ENCODE measurements at regions not wholly inside any gene's neighbourhood (a gene's known extent, or its start where the extent isn't known, plus 50 kb on each side); places are given as distances from the start of the nearest gene placed in this dataset.

GRCh38 chr6:10305790-10306415 lies 109.0 kb downstream of the TFAP2A start:
- DNase-seq (ENCODE audit: low spot score): no peak

GRCh38 chr6:10303608-10304506 lies 111.0 kb downstream of the TFAP2A start:
- no peak for DNase-seq (ENCODE audit: low spot score)

DNA sequence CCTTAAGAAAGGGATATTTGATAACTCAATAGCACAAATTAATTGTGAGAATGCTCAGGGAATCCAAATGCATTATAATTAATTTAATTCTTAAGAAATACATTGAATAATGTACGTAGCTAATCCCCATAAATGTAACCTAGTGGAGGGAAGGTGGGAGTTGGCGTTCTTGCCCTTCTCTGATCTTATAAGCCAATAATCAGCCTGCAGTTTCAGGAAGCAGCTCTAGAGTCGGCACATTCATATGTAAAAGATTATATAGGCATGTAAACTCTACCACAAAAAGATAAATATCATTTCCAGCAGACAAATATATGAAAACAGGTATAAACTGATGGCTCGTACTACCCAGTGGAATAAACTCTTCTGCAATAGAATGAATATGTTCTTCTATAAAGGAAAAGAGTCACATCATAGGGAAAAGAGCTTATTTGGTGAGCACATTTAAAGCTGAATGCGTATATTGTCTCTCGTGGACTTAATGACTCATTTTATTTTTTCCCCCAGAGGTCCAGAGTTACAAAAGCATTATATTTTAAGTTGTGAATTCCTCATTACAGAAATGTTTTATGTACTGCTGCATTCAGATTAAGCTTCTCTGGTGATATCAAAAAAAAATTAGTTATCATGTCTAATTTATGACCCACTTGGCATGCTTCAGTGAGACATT lies 112.2 kb downstream of the TFAP2A start:
- DNase-seq (ENCODE audit: low spot score): no peak

DNA sequence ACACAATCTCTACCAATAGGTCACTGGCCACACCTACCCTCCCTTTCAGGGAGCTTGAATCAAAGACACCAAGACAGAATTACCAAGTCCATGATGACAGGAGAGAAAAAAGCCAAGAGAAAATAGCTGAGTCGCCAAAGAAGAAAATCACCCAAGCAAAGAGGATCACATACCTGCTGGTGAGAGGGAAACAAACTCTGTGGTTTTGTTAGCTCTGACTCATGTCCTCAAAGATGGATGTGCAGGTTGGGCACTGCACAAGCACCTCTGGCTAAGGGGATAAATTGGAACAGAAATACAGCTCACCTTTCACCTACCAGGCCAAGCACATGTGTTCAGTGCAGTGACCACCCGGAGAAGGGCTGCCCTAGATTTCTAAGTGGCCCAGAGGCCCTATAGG lies 114.8 kb downstream of the TFAP2A start:
- DNase-seq (ENCODE audit: low spot score): no peak

GRCh38 chr6:10297832-10298231 lies 117.0 kb downstream of the TFAP2A start:
- no peak for DNase-seq (ENCODE audit: low spot score)

- DNase-seq (ENCODE audit: low spot score): no peak
These were observed 136.1 kb downstream of the TFAP2A start for GRCh38 chr6:10278746-10279145.

DNA sequence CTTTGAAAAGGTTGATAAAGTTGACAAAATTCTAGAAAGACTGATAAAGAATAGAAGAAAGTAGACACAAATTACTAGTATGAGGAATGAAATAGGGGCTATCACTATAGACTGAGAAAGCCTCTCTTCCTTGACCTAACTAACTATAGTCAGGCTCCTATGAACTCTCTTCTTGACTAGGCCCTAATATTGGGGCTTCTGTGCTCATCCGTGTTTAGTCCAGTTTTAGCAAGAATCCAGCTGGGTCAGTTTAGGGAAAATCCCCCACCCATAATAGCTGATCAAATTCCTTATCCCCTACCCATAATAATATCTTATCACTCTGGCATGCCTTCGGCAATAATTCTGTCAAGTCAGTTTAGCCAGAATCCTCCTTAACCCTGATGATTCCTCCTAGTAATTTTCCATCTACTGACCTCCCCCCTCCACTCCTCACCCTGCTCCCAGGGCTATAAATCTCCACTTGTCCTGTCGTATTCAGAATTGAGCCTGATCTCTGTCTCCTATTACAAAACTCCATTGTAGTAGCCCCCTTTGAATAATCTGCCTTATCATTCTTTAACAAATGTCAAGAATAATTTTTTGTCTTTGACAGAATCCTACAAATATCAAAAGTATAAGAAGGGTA lies 138.1 kb downstream of the TFAP2A start:
- DNase-seq (ENCODE audit: low spot score): no peak

- DNase-seq (ENCODE audit: low spot score): no peak
These were observed 138.8 kb downstream of the TFAP2A start for GRCh38 chr6:10276106-10276505.

GRCh38 chr6:10272591-10272990 lies 142.3 kb downstream of the TFAP2A start:
- DNase-seq (ENCODE audit: low spot score): no peak

DNA sequence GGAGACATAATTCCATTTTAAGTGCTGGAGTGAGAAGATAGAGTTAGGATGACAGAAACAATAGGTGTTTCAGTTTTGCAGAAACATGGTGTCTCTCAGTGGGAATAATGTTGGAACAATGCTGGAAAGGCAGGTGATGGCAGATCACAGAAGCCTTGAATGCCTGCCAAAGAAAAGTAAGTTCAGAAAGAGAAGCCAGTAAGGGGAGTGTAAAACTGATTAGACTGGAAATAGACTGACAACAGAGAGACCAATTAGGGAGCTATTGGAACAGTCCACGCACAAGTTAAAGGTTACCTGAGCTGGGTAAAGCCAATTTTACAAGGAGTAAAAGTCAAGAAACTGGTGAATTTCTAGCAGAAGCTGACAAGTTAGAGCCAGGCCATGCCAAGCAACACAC lies 142.9 kb downstream of the TFAP2A start:
- no peak for DNase-seq (ENCODE audit: low spot score)

DNA sequence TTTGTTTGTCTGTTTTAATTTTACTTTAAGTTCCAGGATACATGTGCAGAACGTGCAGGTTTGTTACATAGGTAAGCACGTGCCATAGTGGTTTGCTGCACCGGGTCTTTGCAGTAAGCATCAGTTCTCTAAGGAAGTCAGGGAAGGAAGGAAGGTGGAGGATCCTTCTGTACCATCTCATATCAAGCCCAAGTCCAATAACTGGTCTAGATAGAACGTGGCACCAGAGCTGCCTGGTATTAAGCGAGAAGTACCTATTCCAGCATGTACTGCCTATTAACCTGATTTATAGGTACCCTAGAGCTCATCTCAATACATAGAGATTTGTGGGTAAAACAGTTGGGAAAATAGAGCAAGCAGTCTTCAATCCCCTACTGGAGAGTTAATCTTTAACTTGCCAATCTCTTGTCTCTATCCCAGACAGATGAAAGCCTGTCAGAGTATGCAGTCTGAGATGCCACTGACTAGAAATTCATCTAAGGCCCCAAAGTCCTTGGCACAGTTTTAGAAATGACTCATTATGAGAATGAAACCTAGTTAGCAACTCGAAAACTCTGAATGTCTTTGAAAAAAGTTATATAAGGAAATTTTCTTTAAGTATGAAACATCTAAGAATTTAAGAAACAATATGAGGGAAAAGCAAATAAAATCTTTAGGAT lies 144.9 kb downstream of the TFAP2A start:
- DNase-seq (ENCODE audit: low spot score): no peak

DNA sequence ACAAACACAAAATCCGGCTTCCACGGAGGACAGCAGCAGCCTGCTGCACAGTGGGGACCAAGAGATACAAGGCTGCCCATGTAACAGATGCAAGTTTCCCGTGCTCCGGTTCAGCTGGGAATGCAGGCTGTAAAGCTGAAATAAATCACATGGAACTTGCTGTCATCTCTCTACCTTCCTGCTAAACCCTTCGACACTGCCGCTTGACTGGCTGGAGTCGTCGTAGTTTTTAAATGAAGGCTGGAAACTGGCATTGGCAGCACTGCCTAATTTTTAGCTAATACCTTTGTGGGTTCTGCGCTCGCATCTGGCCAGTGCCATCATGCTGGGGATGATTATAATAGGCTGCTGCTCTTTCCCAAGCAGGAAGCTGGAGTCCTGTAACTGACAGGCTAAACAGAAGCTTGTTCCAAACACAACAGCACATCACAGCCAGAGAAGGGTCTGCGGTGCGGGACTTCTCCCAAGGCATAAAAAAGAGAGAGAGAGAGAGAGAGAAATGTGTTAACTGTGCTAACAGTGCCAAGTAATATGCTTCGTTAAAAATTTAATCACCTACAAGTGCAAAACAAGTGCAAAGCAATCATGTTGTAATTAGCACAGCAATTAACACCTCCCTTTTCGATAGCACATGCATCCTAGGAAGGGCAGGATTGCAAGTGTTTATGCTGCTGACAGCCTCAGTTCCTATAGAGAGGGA lies 146.1 kb downstream of the TFAP2A start:
- DNase-seq (ENCODE audit: low spot score): no peak

DNA sequence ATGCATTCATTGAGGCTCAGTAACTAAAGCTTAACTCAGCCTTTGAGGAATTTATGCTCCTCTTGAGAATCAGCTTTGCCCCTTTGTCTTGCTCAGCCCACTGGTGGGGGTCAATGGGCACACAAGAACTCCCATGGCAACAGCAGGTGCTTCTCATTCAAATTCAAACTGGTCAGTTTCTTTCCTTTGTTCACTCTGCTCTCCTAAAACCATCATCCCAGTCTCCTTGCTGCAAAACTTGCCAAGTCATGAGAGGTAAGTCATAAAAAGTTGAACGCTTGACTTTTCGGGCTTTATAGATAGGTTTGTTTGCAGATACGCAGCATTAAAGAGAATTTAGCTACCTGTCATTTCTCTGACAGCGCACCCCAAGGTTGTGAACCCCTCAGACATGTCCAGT lies 146.8 kb downstream of the TFAP2A start:
- no peak for DNase-seq (ENCODE audit: low spot score)

DNA sequence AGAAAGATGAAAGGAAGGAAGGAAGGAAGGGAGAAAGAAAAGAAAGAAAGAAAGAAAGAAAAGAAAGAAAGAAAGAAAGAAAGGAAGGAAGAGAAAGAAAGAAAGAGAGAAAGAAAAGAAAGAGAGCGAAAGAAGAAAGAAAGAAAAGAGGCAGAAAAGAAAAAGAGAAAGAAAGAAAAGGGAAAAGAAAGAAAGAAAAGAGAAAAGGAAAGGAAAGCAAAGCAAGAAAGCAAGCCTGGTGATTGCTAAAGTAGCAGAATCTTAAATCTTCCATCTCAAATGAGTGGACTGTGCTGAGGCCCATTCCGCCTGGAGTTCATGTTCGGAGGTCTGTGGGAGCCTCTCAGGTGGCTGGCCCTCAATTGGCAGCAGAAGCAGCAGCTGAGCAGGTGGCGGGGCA lies 148.4 kb downstream of the TFAP2A start:
- DNase-seq (ENCODE audit: low spot score): no peak

GRCh38 chr6:10266061-10266460 lies 148.8 kb downstream of the TFAP2A start:
- DNase-seq (ENCODE audit: low spot score): no peak

- DNase-seq (ENCODE audit: low spot score): no peak
These were observed 152.4 kb downstream of the TFAP2A start for GRCh38 chr6:10262505-10262904.

DNA sequence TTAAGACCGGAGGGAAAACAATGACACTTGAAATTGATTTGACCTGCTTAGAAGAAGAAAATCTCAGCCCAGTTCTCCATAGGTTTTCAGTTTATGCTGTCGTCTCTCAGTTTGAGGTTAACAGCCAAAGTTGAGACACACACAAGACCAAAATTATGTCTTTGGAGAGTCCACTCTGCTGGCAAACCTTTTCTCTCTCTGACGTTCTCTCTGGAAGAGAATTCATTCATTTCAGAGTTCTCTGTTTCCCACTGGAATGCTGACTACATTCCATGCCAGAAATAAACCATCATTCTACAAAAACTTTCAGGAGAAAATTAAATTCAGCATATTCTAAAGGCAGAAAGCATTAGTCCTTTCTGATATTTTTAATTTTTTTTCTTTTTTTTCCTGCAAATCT lies 155.2 kb downstream of the TFAP2A start:
- no peak for DNase-seq (ENCODE audit: low spot score)

DNA sequence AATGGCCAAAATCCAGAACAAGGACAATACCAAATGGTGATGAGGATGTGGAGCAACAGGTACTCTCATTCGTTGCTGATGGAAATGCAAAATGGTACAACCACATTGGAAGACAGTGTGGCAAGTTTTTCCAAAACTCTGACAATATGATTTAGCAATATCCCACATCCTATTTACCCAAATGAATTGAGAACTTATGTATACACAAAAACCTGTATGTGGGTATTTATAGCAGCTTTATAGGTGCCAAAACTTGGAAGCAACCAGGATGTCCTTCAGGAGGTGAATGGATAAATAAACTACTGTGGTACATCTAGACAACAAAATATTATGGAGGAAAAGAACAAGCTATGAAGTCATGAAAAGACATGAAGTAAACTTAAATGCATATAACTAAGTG lies 156.5 kb downstream of the TFAP2A start:
- no peak for DNase-seq (ENCODE audit: low spot score)

GRCh38 chr6:10256113-10256690 lies 158.7 kb downstream of the TFAP2A start:
- no peak for DNase-seq (ENCODE audit: low spot score)

DNA sequence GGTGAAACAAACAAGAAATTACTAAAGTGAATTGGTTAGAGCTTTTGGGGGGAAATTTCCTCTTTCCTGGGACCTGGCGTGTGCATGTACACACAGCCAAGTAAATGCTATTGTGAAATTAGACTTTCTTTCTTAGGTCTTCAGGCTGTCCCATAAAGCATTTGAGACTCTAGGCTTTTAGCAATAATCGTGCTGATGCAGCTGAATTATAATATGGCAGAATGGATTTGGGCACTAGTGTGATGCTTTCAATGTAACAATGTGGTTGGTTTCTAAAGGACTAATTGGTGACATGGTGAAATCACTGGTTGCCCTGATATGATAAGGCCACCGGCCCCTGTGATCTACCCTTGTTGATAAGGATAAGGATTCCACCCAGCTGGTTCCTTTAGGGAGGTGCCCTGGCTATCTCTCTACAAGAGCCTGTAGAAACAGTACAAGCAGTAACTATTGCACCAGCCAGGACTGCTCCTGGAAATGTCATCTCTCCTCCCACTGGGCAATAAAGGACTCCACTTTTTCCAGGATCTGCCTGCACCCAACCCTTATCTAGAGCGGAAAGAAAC lies 164.1 kb downstream of the TFAP2A start:
- DNase-seq (ENCODE audit: low spot score): no peak
